Stimulated activated CD4-positive, alpha-beta T cell treated with anti-CD3 and anti-CD28 coated beads, Interleukin-1b, Interleukin-23, amount 100 ng/mL, for 1 hour (primary cell): ENCODE measurements at regions not wholly inside any gene's neighbourhood (a gene's known extent, or its start where the extent isn't known, plus 50 kb on each side); places are given as distances from the start of the nearest gene placed in this dataset.

ENCODE experiments used
- DNase-seq, 2 donors: peaks; one replicate each; pipeline ENCODE4 v3.0.0-alpha.2; 2020; ENCODE audit warnings: low read depth in 2 of 2

- no peak for DNase-seq
Observed at GRCh38 chr15:94004697-94005096, 226.7 kb upstream of the MCTP2 start.

GRCh38 chr15:94002041-94002440 is 229.3 kb upstream of the MCTP2 start:
- no peak for DNase-seq

- DNase-seq: no peak
Observed at GRCh38 chr15:94001255-94001801, 230.0 kb upstream of the MCTP2 start.

GRCh38 chr15:94000606-94001005 is 230.8 kb upstream of the MCTP2 start:
- DNase-seq: no peak

GRCh38 chr15:93997071-93997658 is 234.2 kb upstream of the MCTP2 start:
- no peak for DNase-seq

GRCh38 chr15:93989440-93989998 is 241.8 kb upstream of the MCTP2 start:
- no peak for DNase-seq

GRCh38 chr15:93987068-93987467 is 244.3 kb upstream of the MCTP2 start:
- DNase-seq: no peak

GRCh38 chr15:93986400-93986984 is 244.9 kb upstream of the MCTP2 start:
- no peak for DNase-seq

GRCh38 chr15:93985925-93986324 is 245.4 kb upstream of the MCTP2 start:
- no peak for DNase-seq

- no peak for DNase-seq
Observed at GRCh38 chr15:93985176-93985575, 246.2 kb upstream of the MCTP2 start.

- DNase-seq: no peak
Observed at GRCh38 chr15:93983526-93983925, 247.8 kb upstream of the MCTP2 start.

- DNase-seq: no peak
Observed at GRCh38 chr15:93982226-93982727, 249.1 kb upstream of the MCTP2 start.

- DNase-seq: no peak
Observed at GRCh38 chr15:93981706-93982105, 249.7 kb upstream of the MCTP2 start.

- DNase-seq: no peak
Observed at GRCh38 chr15:93980261-93980911, 251.0 kb upstream of the MCTP2 start.

- no peak for DNase-seq
Observed at GRCh38 chr15:93974804-93975481, 256.4 kb upstream of the MCTP2 start.

- no peak for DNase-seq
Observed at GRCh38 chr15:93973287-93973686, 258.1 kb upstream of the MCTP2 start.

- DNase-seq: no peak
Observed at GRCh38 chr15:93968773-93969172, 262.6 kb upstream of the MCTP2 start.

GRCh38 chr15:93965304-93965908 is 266.0 kb upstream of the MCTP2 start:
- DNase-seq: no peak

GRCh38 chr15:93954985-93955571 is 276.3 kb upstream of the MCTP2 start:
- no peak for DNase-seq

- no peak for DNase-seq
Observed at GRCh38 chr15:93948726-93949125, 282.6 kb upstream of the MCTP2 start.

- no peak for DNase-seq
Observed at GRCh38 chr15:93943586-93943985, 287.8 kb upstream of the MCTP2 start.
